OCI-LY7 (cell line): ENCODE measurements at regions not wholly inside any gene's neighbourhood (a gene's known extent, or its start where the extent isn't known, plus 50 kb on each side); places are given as distances from the start of the nearest gene placed in this dataset.
"Not testable (repeated sequence)": the region's sequence is repeated elsewhere in the genome, so short reads cannot be mapped to it uniquely, and the experiment has no call there.

Experiments used
- BruUV-seq: library from RNA; stranded (reverse); fragments of 400-500 nt; replicated peaks from 2 replicates; lab custom pipeline; 2021; lab: Mats Ljungman, UMichigan
- CTCF ChIA-PET: fragments of 300-600 bp; sonication (Branson Sonifier 250); formaldehyde crosslinking; loops from one replicate; lab custom pipeline; 2022; ENCODE audit warnings: antibody characterized with exemption; ENCODE audit not compliant: unreplicated experiment; lab: Charles Lee
- POLR2A ChIA-PET: fragments of 300-600 bp; sonication (Branson Sonifier 250); formaldehyde crosslinking; loops from one replicate; lab custom pipeline; 2022; ENCODE audit warnings: antibody characterized with exemption; lab: Charles Lee
- DNase-seq: peaks from one replicate; pipeline ENCODE4 v3.0.0-alpha.2; 2015; ENCODE audit warnings: low spot score
- H2AFZ ChIP-seq: fragments of 200-600 bp; sonication (generic), shearing (Covaris generic); 2 replicates; pipeline ENCODE4 v1.6.1; 2014; ENCODE audit warnings: mild to moderate bottlenecking, antibody characterized with exemption, low read length, moderate library complexity
- H3K27ac ChIP-seq: fragments of 200-600 bp; sonication (generic); 2 replicates; pipeline ENCODE4 v1.5.1; 2014; ENCODE audit warnings: mixed run types, low read depth, mild to moderate bottlenecking, moderate library complexity, low read length, inconsistent platforms; ENCODE audit not compliant: poor library complexity, severe bottlenecking
- H3K36me3 ChIP-seq: fragments of 200-600 bp; sonication (generic); 2 replicates; pipeline ENCODE4 v1.6.1; 2014; ENCODE audit warnings: mild to moderate bottlenecking, antibody characterized with exemption, low read length, moderate library complexity, mixed read lengths; ENCODE audit not compliant: insufficient read depth
- H3K4me1 ChIP-seq: fragments of 200-600 bp; sonication (generic); 2 replicates; pipeline ENCODE4 v1.5.1; 2014; ENCODE audit warnings: mild to moderate bottlenecking, low read length; ENCODE audit not compliant: insufficient read depth, poor library complexity, severe bottlenecking
- H3K4me2 ChIP-seq: fragments of 200-600 bp; sonication (generic); 2 replicates; pipeline ENCODE4 v1.6.1; 2014; ENCODE audit warnings: mild to moderate bottlenecking, low read length
- H3K4me3 ChIP-seq: fragments of 200-600 bp; sonication (generic); 2 replicates; pipeline ENCODE4 v1.5.1; 2014; ENCODE audit warnings: mild to moderate bottlenecking, low read depth, low read length; ENCODE audit not compliant: poor library complexity, severe bottlenecking
- H3K79me2 ChIP-seq: fragments of 200-600 bp; sonication (generic); 2 replicates; pipeline ENCODE4 v1.6.1; 2016; ENCODE audit warnings: low read depth, mild to moderate bottlenecking, low read length, moderate library complexity, mixed read lengths; ENCODE audit not compliant: insufficient read depth
- H3K9me2 ChIP-seq: fragments of 200-600 bp; sonication (generic); 2 replicates; pipeline ENCODE4 v1.6.1; 2016; ENCODE audit warnings: mild to moderate bottlenecking, low read length, mixed read lengths; ENCODE audit not compliant: insufficient read depth
- H3K9me3 ChIP-seq: fragments of 200-600 bp; sonication (generic); 2 replicates; pipeline ENCODE4 v1.6.1; 2014; ENCODE audit warnings: mild to moderate bottlenecking, mixed run types, low read length, mixed read lengths
- H4K20me1 ChIP-seq: fragments of 200-600 bp; sonication (generic); 2 replicates; pipeline ENCODE4 v1.6.1; 2014; ENCODE audit warnings: mild to moderate bottlenecking, antibody characterized with exemption, low read length, moderate library complexity, mixed read lengths; ENCODE audit not compliant: insufficient read depth
- EZH2phosphoT487 ChIP-seq: fragments of 200-600 bp; sonication (generic); IDR thresholded peaks from 2 replicates; pipeline ENCODE4 v1.6.1; 2018; ENCODE audit warnings: low read depth, borderline replicate concordance, mild to moderate bottlenecking, mixed run types, antibody characterized with exemption, low read length, moderate library complexity, mixed read lengths
- intact Hi-C: fragments of 100-400 bp; cut with micrococcal nuclease; formaldehyde crosslinking; loops from one replicate; pipeline ENCODE4 v1.10.0; 2022; ENCODE audit not compliant: unreplicated experiment
- TF ChIP-seq, protein P1 (sequence below): fragments of 200-600 bp; sonication (generic); conservative IDR thresholded peaks from 2 replicates; pipeline ENCODE4 v1.5.1; 2014; ENCODE audit warnings: mild to moderate bottlenecking, antibody characterized with exemption, low read length, moderate library complexity, mixed read lengths

DNA sequence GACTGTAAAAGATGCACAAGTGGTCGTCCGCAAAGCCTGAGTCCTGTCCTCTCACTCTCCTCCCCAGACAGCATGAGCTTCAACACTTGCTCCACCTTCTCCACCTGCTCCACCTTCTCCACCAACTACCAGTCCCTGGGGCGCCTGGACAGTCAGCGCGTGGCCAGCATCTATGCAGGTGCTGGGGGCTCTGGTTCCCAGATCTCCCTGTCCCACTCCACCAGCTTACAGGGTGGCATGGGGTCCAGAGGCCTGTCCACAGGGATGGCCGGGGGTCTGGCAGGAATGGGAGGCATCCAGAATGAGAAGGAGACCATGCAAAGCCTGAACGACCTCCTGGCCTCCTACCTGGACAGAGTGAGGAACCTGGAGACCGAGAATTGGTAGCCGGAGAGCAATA lies 162.2 kb upstream of the NT5E start:
- ChIA-PET POLR2A (no interaction called here), CTCF (no interaction called here)
- Histone ChIP-seq H3K79me2 (no peaks in the 10 kb centered on the region), H3K4me2 (no peak overlapping the region), H3K9me2 (no peaks in the 10 kb centered on the region), H2AFZ (no peak overlapping the region), H3K4me3 (no peak overlapping the region), H3K4me1 (no peaks in the 10 kb centered on the region), H4K20me1 (no peaks in the 10 kb centered on the region), H3K36me3 (no peaks in the 10 kb centered on the region), H3K9me3 (no peaks in the 10 kb centered on the region), H3K27ac (no peak overlapping the region)
- intact Hi-C loops, result no loop called here
- DNase-seq, result no peak
- no peak for TF ChIP-seq EZH2phosphoT487
- TF ChIP-seq, protein P1, sequence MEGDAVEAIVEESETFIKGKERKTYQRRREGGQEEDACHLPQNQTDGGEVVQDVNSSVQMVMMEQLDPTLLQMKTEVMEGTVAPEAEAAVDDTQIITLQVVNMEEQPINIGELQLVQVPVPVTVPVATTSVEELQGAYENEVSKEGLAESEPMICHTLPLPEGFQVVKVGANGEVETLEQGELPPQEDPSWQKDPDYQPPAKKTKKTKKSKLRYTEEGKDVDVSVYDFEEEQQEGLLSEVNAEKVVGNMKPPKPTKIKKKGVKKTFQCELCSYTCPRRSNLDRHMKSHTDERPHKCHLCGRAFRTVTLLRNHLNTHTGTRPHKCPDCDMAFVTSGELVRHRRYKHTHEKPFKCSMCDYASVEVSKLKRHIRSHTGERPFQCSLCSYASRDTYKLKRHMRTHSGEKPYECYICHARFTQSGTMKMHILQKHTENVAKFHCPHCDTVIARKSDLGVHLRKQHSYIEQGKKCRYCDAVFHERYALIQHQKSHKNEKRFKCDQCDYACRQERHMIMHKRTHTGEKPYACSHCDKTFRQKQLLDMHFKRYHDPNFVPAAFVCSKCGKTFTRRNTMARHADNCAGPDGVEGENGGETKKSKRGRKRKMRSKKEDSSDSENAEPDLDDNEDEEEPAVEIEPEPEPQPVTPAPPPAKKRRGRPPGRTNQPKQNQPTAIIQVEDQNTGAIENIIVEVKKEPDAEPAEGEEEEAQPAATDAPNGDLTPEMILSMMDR, result no peak
- BruUV-seq, result no TSS peak

DNA sequence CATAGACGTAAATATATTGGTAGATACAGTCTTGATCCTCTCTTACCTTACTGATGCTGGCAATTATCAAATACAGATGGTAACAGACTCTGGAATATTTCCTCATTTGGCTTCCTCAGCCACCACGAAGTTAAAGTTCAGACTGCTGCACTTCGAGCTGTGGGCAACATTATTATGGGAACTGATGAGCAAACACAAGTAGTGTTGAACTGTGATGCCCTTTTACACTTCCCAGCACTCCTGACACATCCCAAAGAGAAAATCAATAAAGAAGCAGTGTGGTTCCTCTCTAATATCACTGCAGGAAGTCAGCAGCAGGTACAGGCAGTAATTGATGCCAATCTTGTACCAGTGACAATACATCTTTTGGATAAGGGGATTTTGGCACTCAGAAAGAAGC lies 162.7 kb upstream of the NT5E start:
- no peaks in the 10 kb centered on the region for H3K4me1 ChIP-seq
- no peak overlapping the region for H3K27ac ChIP-seq
- H3K9me3 ChIP-seq, result no peaks in the 10 kb centered on the region
- H3K4me2 ChIP-seq, result no peak overlapping the region
- H3K36me3 ChIP-seq, result no peaks in the 10 kb centered on the region
- H3K9me2 ChIP-seq, result no peaks in the 10 kb centered on the region
- no peak overlapping the region for H2AFZ ChIP-seq
- H3K79me2 ChIP-seq, result no peaks in the 10 kb centered on the region
- DNase-seq, result no peak
- H3K4me3 ChIP-seq, result no peak overlapping the region
- intact Hi-C loops, result no loop called here
- BruUV-seq, result no TSS peak
- H4K20me1 ChIP-seq, result no peaks in the 10 kb centered on the region
- POLR2A ChIA-PET, result no interaction called here
- TF ChIP-seq, protein P1, result no peak
- TF ChIP-seq EZH2phosphoT487, result no peak
- CTCF ChIA-PET, result no interaction called here

DNA sequence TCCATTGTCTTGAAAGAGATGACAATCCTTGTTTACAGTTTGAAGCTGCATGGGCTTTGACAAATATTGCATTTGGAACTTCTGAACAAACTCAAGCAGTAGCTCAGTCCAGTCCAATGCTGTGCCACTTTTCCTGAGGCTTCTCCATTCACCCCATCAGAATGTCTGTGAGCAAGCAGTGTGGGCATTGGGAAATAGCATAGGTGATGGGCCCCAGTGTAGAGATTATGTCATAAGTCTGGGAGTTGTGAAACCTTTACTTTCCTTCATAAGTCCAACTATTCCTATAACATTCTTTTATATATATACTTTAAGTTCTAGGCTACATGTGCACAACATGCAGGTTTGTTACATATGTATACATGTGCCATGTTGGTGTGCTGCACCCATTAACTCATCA lies 163.4 kb upstream of the NT5E start:
- intact Hi-C loops, DNase-seq, H3K79me2 ChIP-seq, H3K4me3 ChIP-seq, H3K9me3 ChIP-seq, POLR2A ChIA-PET, H4K20me1 ChIP-seq, H3K36me3 ChIP-seq, H2AFZ ChIP-seq, BruUV-seq, H3K4me1 ChIP-seq, CTCF ChIA-PET, H3K27ac ChIP-seq, H3K4me2 ChIP-seq, H3K9me2 ChIP-seq: not testable (repeated sequence)
